Cerebellar nuclear complex (tissue), 1 donor: ENCODE measurements at regions not wholly inside any gene's neighbourhood (a gene's known extent, or its start where the extent isn't known, plus 50 kb on each side); places are given as distances from the start of the nearest gene placed in this dataset.

Source experiments
- DNase-seq, 2 experiments: peaks; one replicate each; lab custom pipeline; 2025; lab: John Stamatoyannopoulos, UW

GRCh38 chr11:134515081-134515960, 103.3 kb upstream of the B3GAT1 start:
- no peak for DNase-seq

GRCh38 chr11:134514354-134514951, 102.4 kb upstream of the B3GAT1 start:
- DNase-seq: no peak

GRCh38 chr11:134513585-134514120, 101.6 kb upstream of the B3GAT1 start:
- no peak for DNase-seq

DNA sequence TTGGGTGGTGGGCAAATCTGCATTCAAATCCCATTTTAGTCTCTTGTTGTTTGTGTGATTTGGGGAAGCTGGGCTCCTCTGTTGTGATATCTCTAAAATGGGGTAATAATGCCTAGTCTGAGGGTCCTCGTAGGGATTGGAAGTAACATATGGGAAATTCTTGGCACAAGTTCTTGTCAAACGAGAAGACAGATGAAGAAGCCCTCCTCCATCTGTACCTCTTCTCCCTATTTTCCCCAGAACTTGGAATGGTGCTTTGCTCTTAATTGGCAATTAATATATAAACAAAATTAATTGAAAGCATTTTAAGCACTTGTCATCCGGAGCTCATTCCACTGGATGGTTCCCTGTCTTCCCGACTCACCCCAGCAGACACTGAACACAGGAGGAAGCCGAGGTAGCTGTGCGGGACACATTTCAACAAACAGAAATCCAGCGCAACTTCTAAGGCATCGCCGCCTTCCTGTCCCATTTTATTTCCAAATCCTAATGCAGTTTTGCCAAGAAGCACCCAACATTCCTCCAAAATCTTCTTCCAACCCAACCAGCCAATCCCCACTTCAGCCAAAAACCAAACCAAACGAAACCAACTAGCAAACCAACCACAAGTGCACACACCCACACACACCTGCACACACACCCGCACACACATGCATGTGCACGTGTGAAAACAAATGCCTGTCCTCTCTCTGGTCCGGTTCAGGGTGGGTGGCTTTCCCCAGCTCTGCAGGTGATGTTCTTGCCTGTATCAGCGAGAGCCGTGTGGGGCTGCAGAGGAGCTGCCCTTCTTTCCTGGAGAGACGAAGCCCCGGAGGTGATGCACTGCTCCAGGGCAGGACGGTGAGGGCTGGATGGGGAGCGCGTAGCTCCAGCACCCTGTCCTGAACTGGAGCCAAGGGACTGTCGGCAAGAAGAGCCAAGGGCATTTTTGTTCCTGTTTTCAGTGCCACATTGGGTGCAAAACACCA, 100.8 kb upstream of the B3GAT1 start:
- no peak for DNase-seq

DNA sequence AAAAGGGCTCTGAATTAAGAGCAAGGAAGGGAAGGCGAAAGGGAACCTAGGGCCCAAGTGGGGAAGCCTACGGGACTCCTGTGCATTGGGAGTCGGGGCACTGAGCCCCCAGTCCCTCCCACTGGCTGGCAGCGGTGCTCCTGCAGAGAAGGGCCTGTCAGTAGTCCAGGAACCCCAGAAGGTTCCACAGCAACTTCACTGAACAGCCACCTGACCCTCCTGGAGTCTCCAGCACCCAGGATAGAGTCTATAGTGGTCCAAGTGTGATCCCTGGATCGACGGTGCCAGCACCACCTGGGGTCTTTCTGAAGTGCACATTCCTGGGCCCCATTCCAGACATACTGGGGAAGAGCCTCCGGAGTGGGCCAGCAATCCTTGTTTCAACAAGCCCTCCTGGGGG, 100.0 kb upstream of the B3GAT1 start:
- DNase-seq: no peak

GRCh38 chr11:134511255-134511654, 99.2 kb upstream of the B3GAT1 start:
- no peak for DNase-seq

DNA sequence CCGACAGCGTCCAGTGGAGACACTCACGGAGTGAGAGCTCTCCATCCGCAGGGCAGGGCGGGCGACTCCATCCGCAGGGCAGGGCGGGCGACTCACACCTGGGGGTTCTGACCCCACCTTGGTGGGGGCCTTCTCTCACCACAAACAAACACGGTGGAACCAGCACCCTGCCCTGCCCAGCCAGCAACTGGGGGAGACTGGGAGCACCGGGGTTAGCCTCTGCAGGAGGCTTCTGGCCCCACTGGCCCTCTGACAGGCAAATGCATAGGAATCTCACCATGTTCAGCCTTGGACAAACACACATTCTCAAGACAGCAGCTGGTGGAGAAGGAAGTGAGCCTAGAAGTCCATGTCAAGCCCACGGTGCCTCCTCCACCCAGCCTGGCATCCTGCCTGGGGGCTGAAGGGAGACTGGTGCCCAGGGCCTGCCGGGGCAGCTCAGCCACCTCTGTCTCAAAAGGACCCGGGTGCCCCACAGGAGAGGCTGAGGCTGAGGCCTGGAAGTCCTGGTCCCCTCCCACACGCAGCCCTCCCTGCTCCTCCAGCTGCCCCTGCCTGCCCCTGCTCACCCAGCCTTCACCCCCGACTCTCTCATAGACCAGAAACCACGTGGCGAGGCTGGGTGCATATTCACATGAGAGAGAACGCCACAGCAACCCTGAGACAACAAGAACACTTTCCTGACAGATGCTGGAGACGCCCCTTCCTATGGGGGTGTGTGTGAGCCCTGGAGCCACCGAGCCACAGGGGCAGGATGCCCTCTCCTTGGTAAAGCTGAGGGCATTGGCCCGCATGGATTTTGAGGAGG, 98.4 kb upstream of the B3GAT1 start:
- DNase-seq: no peak

DNA sequence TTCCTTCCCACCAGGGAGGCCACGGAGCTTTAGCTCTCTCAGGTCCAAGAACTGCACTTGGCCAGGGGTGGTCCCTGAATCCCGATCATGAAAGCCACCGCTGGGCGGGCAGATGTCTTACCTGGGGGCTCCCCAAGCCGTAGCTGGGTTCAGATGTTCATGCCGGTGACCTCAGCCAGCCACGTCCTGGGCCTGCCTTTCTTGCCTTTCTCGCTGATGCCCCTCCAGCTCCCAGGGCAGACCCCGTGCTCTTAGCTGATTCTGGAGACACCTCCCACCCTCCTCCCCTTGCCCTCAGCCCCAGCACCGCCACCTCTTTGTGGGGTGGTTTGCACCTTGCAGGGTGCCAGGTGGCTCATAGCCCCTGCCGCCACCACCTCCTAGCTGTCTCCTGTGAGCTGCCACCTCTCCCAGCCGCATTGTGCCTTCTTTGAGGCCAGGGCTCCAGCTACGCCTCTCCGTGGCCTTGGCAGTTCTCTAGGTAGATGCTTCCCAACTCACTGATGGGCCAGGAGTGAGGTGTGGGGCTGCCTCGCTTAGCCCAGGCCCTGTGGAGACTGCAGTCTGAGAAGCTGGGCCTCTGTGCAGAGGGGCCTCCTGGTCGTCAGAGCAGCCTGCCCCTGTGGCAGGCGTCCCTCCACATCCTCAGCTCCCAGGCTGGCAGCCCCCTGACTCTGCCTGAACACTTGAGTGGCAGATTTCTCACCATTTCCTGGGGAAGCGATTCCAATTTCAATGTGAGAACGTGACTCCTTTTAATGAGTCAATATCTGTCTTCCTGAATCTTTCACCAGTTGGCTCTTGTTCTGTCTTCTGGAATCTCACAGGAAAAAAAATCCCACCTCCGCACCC, 97.6 kb upstream of the B3GAT1 start:
- no peak for DNase-seq

DNA sequence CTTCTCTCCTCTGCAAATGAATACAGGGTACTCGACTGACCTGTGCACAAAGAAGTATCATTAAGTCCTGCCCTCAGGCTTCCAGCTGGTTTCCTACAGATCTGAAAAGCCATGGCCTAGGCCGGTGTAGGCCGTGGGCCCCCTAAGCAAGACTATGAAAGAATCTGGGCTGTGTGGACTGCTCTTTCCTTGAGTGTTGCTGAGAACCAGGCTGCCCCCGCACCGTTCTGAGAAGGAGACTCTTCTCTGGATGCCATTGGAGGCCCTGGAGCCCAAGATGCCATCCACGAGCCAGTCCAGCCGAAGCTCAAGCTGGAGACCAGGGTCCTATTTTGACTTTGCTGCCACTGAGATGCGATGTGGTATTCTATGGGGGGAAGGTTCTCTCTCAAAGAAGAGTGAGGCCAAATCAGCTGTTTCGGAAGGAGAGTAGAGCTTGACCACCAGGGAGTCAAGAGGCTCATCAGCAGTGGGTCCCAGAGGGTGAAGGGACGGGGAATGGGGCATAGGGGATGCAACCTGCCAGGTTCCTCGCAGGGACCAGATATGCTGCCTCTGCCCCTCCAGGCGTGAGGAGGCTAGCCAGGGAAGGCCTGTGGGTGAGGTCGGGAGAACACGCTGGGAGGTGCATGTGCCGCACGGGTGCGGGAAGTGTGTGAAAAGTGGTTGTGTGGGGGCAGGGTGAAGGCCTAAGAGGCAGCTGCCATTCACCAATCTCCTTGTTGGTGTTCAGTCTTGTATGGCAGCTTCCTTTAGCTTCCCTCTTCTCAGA, 96.4 kb upstream of the B3GAT1 start:
- no peak for DNase-seq

- DNase-seq: no peak
Observed at GRCh38 chr11:134506046-134506445, 94.0 kb upstream of the B3GAT1 start.

- DNase-seq: no peak
Observed at GRCh38 chr11:134505125-134505524, 93.1 kb upstream of the B3GAT1 start.

GRCh38 chr11:134504146-134504905, 92.3 kb upstream of the B3GAT1 start:
- DNase-seq: no peak

DNA sequence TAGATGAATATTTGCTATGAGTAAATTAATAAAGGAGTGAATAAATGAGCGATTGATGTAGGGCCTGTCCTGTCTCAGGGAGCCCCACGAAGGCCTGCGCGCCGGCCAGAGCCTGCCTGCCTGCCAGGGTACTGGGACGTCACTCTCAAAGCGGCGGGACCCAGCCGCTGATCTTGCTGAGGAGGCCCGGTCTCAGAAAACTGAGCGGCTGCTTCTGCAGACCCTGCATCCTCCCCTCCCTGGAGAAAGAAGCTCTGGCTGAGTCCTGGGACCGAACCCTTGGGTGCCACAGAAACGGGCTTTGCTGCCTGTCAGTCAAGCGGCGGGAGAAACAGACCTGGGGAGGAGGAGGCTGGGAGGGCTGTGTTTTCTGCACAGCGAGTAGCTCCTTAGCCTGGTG, 91.6 kb upstream of the B3GAT1 start:
- no peak for DNase-seq

DNA sequence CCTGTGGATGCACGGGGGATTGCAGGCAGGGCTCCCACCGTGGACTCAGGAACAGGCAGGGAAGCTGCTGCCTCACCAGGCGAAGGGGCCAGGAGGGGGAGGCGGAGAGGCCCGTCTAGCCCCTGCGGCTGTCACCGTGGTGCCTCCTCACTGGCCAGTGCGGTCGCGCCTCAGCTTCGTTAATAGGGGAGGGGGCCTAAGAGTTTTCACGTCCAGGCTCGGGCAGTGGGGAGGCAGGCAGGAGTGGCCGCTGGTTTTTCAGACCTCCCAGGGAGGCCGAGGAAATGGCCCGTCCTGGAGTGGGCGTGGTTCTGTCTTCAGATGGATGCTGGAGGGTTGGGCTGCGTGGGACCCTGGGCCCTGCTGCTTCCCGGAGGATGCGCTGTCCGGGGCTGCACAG, 91.1 kb upstream of the B3GAT1 start:
- no peak for DNase-seq

DNA sequence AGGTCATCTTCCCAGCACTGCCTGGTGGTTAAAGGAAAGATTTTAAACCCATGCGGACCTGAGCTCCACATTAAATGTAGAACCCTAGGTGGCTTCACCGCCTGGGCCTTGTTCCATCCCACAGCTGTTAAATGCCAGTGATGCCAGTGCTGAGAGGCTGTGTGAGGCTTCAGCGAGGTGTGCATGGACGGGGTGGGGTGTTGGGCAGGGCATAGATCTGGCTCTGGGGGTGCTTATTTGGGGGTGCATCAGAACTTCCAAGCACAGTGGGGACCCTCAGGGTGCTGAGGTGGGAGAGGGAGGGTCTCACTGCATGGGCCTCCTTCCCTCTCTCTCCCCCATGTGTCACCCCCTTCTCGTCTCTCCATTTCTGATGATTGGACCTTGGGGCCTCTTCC, 90.1 kb upstream of the B3GAT1 start:
- DNase-seq: no peak

DNA sequence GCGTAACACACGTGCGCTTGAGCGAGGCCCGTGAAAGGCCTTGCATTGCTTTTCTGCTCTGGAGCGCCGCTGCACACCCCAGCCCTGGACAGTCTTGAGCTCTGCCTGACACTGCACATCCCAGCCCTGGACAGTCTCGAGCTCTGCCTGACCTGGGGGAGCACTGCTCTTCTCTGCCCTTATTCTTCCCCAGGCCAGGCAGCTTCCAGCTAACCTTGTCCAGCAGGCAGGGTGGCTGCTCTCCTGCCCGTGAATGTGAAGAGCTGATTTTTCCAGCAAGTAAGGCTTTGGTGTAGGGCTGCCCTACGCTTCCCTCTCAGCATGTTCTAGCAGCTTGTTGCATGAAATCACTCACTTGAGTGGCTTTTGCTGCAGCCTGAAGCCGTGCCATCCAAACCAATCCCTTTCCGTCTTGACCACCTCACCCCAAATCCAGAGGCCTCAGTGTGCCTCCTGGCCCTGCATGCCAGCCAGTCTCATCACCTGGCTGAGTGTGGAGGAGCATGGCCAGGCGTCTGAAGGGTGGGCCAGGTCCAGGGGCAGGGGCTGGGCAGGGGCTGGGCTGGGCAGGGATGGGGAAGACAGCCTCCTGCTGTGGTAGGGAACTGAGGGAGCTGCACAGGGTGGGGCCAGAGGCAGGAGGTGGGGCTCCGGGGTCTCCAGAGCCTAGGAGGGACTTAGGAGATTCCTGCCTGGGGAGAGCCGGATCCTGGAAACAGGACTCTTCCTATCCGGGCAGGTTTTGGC, 89.5 kb upstream of the B3GAT1 start:
- DNase-seq: no peak

- DNase-seq: no peak
Observed at GRCh38 chr11:134500621-134501020, 88.6 kb upstream of the B3GAT1 start.

DNA sequence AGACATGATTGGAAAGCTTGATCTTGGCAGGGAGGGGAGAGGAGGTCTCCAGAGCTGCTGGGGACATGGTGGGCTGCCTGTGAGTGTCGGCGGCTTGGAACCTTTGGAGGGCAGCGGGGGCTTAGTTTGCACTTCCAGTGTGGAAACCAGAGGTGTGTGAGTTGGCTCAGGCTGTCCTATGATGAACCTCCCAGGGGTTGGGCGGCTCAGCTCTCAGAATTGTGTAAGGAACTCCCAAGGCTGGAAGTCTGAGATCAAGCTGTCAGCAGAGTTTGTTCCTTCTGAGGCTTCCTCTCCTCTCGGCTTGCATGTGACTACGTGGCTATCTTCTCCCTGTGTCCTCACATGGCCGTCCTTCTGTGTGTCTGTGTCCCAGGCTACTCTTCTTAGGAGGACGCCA, 87.9 kb upstream of the B3GAT1 start:
- DNase-seq: no peak
